HG02938 (cell line): ENCODE measurements at regions not wholly inside any gene's neighbourhood (a gene's known extent, or its start where the extent isn't known, plus 50 kb on each side); places are given as distances from the start of the nearest gene placed in this dataset.

Experiments
- ATAC-seq: cut with Tn5 transposase; IDR thresholded peaks from one replicate; pipeline ENCODE4 v1.9.1; 2021; ENCODE audit warnings: mild to moderate bottlenecking, moderate library complexity; ENCODE audit not compliant: unreplicated experiment

DNA sequence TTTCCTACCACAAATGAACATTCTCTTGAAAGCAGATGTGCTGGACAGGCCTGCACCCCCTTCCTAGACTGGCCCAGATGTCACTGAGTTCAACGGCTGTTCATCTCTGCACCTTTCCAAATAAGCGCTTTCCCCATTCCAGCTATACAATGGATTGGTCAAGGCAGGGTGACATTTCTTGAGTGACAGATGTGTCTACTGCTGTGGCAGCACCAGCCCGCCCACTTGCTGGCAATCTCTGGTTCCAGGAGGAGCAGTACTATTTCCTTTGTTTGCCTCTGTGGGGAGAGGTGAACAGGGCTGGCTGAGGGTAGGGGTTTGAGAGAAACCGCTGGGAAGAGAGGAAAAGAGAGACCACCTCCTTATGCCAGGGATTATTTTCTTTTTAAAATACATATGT, 269.5 kb upstream of the POU3F3 start:
- no peak for ATAC-seq

DNA sequence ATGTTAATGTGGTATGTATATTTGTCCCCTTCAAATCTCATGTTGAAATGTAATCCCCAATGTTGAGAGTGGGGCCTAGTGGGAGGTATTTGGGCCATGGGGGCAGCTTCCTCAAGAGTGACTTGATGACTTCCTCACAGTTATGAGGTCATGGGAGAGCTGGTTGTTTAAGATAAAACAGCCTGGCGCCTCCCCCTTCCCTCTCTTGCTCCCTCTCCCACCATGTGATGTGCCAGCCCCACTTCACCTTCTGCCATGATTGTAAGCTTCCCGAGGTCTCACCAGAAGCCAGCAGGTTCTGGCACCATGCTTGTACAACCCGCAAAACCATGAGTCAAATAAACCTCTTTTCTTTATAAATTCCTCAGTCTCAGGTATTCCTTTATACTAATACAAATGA, 258.3 kb upstream of the POU3F3 start:
- no peak for ATAC-seq

DNA sequence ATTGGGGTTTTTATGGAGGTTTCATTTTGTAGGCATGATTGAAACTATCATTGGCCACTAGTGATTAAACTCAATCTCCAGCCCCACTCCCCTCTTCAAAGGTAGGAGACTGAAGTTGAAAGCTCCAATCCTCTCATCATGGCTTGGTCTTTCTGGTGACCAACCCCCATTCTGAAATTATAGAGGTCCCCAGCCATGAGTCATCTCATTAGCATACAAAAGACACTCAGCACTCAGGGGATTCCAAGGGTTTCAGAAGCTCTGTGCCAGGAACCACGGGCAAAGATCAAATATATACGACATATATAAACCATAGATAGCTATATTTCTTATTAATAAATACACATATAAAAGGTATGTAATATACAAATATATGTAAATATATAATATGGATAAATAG, 256.0 kb upstream of the POU3F3 start:
- no peak for ATAC-seq

DNA sequence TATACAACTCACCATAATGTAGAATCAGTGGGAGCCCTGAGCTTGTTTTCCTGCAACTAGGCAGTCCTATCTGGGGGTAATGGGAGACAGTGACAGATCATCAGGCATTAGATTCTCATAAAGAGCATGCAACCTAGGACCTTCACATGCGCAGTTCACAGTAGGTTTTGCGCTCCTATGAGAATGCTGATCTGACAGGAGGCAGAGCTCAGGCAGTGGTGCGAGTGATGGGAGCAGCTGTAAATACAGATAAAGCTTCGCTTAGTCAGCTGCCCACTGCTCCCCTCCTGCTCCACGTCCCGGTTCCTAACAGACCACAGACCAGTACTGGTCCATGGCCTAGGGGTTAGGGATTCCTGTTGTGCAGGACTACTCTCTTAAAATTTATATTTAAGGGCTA, 255.3 kb upstream of the POU3F3 start:
- ATAC-seq = no peak

DNA sequence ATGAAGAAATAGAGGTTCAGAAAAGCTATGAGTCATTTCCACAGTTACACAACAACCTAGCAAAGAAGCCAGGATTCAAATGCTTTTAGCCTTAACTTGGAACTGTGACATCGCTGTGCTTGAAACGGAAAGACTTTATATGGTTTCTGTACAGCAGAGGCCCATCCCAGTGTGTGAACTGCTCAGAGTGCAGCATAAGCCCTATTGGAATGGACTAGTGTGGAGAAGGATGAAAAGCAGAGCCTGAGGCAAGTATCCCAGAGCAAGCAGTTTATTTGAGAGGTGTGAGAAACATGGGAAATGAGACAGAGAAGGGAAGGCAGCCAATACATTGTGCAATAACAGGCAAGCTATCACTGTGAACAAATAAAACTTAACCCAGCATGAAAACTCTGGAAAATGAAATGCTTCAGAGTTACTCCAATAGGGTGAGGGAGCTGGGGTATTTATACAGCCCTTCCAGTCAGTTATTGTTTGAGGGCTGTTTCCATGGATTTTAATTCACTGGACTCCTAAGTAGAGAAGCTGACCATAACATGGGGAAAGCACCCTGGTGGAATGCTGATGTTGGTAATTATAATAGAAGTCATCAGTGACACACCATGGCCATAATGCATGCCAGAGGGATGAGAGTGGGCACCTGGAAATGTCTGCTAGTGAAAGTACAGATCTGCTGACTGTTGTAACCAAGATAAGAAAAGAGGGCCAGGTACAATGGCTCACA, 254.0 kb upstream of the POU3F3 start:
- ATAC-seq = no peak

DNA sequence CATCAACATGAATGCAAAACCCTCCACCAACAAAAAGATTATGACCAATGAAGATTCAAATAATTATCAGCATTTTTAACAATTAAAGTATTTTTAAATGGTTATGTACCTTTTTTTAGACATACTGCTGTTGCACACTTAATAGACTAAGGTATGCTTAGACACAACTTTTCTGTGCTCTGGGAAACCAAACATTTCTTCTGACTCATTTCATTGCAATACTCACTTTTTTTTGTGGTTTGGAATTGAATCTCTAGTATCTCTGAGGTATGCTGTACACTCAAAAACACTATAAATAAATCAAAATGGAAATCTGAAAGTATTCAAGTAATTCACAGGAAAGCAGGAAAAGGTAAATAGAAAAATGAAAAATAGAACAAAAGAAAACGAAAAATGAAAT, 247.9 kb upstream of the POU3F3 start:
- ATAC-seq = no peak

DNA sequence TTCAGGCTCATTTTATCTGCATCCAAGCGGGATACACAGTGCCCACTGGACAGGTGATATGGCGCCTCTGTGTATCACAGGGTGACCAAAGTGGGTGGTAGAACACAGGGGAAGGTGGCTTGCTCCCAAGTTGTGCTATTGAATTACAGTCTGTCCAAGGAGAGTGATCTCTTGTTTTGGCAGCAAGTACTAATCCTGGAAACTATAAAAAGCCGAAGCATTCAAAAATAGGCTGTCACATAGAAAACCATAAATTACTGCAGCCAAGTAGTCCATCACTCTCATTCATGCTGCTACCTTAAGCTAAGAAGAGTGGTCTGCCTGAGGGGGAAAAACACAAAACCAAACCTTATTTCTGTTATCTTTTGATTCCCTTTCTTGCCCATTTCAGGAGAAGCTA, 237.1 kb upstream of the POU3F3 start:
- no peak for ATAC-seq

DNA sequence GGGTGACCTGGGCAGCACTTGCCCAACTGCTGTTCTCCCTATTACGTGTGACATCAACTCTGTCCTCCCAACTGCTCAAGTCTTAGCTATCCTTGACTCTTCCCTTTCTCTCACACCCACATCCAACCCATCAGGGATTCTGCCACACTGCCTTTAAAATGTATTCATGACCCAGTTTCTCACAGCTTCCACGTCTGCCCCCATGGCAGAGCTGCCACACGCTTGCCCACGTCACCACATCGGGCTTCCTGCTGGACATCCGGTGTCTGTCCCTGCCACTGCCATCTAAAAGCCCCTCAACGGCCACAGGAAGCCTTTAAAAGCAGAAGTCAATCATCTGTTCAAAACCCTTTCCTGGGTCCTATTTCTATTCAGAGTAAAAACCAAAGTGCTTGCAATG, 233.1 kb upstream of the POU3F3 start:
- ATAC-seq = no peak

DNA sequence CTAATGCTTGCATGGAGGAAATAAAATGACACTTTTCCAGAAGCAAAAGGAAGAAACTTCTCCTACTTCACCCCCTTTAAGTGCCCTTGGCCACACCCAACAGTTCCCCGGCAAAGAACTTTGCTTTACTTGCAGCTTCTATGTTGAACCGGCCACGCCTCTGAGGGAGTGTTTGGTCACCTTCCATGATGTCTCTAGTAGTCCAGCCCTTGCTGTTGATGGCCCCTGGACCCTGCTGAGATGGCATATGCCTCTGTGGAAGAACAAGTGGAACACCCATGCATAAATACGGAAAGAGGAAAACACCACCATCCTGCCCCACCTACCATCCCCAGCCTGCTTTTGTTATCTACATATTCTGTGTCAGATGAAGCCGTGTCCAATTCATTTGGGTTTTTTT, 218.3 kb upstream of the POU3F3 start:
- ATAC-seq = no peak

DNA sequence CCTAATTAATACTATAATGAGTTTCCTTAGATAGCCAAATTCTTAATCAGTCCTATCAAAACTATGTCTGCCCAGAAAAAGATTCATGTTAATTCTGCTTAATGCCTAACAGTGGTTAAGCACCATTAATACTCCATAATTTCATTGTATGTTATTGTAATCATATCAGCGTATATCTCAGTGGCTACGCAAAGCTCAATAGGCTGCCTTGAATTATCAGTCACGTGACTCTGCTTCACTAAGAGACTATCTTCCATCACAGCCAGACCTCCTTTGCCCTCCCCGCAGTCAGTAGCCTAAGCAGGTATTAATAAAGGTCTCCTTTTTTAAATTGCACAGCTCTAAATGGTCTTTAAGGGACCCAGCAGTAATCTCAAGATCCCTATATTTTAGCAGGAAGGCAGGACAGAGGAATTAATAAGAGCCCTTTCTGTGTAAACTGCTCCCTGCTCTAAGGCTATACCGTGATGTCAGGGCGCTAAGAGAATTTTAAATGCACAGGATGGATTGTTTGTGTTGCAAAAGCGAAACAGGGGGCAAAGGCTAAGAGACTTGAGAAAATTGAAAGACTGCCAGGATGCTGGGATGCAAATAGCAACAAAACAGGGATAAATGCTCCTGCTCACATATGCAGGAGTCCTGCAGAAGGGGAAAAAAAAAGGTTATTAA, 215.6 kb upstream of the POU3F3 start:
- no peak for ATAC-seq

DNA sequence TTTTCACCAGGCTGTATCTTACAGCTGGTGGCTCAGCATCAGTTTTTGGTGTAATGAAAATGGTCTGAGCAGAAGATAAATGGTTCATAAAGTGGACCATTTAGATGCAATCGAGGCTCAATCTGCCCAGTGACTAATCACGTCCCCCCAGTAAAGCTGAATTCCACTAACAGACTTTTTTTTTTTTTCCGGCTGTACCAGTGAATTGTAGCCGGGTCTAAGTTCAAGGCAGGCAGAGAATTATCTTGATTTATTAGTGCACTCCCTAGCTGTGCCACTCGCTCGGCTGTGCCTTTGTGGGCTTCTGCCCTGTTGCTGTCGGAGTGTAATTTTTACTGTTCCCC, 215.1 kb upstream of the POU3F3 start:
- no peak for ATAC-seq

DNA sequence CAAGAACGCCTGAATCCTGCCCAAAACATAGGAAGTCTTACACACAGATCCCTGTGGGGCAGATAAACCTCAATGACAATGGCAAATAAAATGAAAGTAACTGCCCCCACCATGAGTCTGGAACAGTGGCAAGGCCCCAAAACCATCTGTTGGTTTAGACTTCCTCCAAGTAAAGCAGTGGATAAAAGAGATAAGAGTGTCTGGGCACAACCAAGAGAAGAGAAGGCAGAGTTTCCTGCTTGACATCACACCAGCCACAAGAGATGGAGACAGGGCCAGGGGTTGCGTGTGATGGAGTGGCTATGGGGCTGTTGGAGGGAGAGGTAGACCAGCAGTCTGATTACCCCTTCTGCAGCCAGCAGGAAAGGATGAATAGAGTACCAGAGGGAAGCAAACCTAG, 212.1 kb upstream of the POU3F3 start:
- ATAC-seq = no peak

DNA sequence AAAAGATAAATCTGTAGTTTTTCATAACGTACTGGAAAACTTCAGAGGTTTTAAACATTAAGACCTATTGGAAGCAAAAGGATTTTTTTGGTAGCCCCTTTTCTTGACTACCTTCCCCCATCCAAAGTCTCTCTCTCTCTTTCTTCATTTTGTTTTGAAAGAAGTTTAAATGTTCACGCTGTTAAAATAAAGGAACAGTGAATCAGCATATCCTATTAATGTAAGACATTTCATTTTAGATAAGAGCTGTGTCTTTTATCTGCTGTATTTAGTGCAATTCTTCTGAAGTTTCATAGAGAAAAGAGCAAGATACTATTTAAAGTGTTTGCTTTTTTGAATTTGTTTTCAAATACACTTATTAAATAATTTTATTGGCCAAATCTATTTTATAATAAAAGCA, 205.5 kb upstream of the POU3F3 start:
- no peak for ATAC-seq

DNA sequence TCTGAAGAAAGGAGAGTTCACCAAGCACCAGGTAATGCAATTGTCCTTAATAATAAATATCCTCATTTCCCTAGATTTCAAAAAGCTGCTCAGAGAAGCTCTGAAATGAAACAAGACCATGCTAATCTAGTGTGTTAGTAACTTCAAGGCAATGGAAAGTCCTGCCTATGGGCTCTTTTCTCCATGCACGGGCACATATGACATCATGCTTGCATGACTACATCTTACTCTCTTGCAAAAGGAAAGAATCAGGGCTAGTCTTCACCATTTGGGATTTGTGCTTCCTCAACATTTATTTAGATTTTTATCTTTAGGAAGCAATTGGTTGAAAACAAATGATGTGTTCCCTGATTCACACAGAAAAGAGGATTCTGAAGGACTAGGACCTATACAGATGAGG, 204.0 kb upstream of the POU3F3 start:
- ATAC-seq = no peak

DNA sequence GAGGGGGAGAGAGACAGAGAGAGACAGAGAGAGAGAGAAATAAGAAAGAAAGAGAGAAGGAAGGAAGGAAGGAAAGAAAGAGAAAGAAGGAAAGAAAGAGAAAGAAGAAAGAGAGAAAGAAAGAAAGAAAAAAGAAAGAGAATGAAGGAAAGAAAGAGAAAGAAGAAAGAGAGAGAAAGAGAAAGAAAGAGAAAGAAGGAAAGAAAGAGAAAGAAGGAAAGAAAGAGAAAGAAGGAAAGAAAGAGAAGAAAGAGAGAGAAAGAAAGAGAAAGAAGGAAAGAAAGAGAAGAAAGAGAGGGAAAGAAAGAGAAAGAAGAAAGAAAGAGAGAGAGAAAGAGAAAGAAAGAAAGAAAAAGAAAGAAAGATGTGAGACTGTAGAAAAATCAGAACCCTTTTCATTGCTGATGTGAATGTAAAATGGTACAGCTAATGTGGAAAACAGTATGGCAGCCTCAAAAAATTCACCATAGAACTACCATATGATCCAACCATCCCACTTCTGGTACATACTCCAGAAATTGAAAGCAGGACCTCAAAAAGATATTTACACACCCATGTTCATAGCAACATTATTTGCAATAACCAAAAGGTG, 203.4 kb upstream of the POU3F3 start:
- ATAC-seq = no peak

DNA sequence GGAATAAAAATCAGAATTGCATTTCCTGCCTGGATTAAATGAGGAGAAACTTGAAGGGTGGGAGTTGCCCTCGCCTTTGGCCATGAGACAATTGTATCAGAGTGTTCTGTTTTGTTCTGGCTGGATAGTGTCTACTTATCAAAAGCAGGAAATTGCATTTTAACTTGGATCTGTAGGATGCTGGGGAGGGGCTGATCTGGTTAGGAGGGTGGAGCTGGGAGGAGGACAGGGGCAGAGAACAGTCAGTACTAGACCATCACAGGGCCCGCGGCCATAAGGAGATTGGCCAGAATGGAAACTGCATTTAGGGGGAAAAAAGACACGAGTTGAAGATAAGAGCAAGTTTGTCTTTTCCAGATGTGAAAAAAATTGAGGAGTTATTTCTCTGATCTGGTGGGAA, 199.1 kb upstream of the POU3F3 start:
- ATAC-seq = no peak

DNA sequence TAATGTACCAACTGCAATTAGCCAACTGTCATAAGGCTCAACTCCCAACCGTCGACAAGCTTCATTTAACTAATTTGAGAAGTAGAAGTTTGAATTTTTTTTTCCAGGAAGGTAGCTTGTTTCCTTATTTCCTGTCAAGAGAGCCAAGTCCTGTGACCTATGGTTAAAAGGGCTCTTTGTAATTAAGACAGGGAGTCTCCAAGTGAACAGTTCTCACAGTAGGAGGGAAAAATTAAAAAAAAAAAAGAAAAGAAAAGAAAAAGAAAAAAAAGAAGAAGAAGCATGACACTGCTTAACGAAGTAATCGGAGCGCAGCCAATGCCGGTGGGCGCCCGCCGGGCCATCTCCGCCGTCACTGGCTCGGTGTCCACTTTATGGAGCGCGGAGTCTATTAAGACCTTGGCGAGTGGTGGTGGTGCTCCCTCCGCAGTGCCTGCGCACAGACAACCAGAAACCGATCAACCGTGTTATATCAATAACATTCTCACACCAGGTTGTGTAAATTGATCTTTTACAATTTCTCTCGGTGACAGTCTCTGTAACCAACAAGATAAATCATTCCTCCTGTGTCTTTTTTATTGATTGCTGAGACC, 197.2 kb upstream of the POU3F3 start:
- no peak for ATAC-seq

DNA sequence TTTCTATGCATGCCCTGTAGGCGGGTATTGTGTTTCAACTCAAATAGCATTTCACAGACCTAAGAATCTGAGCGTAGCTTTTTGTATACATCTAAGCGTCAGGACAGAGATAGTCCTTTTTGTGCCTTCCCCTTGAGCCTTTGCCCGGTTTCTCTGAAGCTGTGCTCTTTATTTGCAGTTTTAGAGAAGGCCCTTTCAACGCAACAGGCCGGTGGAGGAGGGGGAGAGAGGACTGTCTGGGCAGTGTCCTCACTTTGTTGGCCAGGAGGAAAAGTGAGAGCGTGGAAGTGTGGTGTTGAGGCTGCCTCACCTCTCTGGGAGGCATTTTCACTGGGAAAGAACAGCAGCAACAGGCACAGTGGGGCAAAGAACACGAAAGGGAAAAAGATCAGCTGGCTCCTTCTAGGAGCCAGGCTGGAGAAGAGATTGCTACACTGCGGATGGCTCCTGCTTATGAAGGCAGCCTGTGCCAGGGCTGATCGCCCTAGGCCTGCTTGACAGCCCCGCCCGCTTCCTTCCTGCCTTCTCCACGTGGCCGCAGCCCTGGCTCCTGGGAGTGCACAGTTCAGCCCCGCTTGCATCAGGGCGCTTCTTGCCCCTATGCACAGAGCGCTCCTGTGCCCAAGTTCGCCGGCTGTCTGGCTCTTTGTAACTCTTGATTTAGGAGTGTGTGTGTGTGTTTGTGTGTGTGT, 195.6 kb upstream of the POU3F3 start:
- no peak for ATAC-seq

DNA sequence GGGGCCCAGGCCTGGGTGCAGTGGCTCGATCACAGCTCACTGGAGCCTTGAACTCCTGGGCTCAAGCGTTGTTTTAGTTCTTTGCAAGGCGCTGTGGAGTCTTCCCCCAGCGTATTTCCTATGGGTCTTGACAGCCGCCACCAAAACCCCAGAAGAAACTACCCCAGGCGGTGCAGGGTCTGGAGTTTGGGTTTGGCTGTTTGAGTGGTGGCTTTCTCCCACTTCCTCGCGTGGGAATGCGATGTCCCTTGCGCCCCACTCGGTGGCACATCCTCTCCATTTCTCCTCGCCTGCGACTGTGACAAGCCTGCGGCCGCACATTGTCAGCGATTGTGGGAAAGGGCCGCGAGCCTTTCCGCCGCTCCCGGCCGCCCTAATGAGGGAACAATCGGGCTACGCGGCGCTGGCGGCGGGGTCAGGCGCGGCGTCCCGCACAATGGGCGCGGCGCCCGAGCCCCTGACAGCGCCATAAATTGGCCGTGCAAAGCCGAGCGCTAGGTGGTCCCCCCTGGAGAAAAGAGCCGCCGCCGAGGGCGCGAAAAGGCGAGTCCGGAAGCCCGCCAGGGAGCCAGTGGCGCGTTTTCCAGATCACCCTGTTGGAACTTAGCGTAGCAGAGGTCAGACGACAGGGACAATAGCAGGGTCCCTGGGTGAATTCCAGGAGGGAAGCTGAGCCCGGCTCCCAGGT, 194.9 kb upstream of the POU3F3 start:
- ATAC-seq = no peak

DNA sequence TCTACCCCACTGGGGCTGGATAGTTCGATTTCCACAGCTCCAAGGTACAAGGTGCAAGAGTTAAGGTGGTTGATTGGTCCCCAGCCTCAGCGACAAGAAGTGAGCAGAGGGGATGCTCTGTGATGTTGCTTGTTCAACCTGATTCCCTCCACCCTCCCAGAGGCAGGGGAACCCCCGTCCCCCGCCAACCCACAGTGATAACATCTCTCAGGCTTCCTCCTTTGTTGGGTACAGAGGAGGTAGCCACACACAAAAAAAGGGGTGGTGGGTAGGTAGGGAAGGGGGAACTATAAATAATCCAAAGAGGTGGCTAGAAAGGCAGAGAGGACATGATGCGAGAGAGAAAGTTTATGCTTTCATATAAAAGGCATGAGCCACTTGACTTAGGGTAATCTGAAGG, 192.9 kb upstream of the POU3F3 start:
- ATAC-seq = no peak

DNA sequence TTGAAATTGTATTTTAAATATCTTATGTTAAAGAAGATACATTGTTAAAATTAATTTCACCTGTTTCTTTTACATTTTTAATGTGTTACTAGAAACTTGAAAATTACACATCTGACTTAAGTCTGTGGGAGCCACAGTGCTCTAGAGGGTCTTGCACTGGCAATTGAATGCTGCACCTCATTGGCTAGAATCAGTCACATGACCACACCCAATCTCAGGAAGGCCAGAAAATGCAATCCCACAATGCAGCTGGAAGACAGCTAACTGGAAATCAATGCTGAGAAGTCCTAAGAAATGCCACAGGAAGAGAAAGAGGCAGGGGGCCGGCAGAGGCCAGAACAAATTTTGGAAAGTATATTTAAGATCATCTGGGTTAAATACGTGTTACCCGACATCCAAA, 189.2 kb upstream of the POU3F3 start:
- no peak for ATAC-seq
